SW 1271 (cell line): ENCODE measurements at regions not wholly inside any gene's neighbourhood (a gene's known extent, or its start where the extent isn't known, plus 50 kb on each side); places are given as distances from the start of the nearest gene placed in this dataset.
"Not testable (repeated sequence)": the region's sequence is repeated elsewhere in the genome, so short reads cannot be mapped to it uniquely, and the experiment has no call there.

Experiments used
- DNase-seq, 2 experiments: peaks; one replicate each; lab custom pipeline; 2025; lab: John Stamatoyannopoulos, UW

GRCh38 chr6:40685862-40686261 lies 98.7 kb upstream of the LRFN2 start:
- DNase-seq = no peak

DNA sequence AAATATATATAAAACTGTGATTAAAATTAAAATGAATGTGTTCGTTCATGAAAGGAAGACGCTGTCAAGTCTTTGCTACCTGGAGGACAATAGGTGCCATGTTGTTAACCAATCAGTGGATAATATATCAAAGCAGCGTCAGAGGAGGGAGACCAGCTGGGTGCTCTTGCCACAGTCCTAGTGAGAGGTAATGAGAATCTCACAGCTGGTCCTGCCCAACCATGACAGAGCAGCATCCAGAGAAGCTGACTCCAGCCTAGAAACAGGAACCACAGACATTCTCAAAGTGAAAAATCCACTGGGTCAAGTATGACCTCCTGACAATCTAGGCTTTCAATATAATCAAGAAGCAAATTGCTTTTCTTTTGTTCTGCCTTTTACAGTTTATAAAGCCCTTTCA lies 94.5 kb upstream of the LRFN2 start:
- DNase-seq = no peak

DNA sequence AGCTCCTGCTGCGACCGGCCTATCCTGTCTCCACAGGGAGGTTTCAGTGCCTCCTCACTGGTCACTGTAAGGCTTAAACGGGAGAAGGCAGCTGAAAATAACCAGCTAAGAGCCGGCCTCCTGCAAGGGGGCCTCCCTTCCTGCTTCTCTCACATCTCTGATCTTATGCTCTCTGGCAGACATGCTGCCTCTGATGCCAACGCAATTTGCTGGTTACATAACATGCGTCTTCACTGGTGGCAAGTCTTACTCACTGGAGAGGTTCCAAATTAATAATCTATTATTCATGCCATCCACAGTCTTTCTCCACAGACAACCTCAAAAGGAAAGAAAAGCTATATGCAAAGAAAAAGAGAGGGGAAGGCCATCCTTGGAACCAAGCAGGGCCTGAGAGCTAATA lies 91.8 kb upstream of the LRFN2 start:
- DNase-seq = no peak

DNA sequence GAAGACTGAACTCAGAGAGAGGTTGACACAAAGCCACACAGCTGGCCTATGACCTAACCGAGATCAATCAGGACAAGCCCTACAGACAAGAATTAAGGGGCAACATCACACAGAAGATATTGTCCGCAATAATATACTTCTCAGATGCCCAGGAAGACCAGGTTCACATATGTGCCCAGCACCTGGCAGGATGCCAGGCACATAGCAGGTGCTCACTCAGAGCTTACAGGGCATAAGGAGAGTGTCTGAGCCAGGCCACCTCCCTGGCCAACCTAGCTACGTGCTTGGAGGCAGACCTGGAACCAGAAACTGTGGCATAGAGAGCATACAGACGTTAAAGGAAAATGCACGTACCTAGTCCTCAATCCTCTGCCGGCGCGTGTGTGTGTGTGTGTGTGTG lies 87.0 kb upstream of the LRFN2 start:
- DNase-seq = no peak

DNA sequence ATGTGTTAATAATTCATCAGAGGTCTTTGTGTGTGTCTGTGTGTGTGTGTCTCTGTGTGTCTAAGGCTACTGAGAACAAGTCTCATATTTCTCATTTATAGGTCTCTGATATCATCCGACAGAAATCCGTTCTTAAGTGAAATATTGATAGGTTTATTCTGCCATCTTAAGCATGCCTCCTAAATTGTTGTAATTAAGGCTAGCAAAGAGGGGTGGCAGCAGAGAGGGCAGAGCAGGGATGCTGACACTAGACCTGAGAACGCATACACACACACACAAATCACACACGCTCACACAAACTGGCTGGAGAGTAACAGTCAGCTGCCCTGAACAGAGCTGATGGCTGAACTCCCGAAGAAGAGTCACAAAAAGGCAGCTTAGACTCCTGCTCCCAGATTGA lies 84.9 kb upstream of the LRFN2 start:
- DNase-seq = no peak

- DNase-seq = no peak
Observed at GRCh38 chr6:40671694-40672050, 84.5 kb upstream of the LRFN2 start.

- no peak for DNase-seq
Observed at GRCh38 chr6:40671001-40671693, 84.0 kb upstream of the LRFN2 start.

- DNase-seq = no peak
Observed at GRCh38 chr6:40669343-40669742, 82.2 kb upstream of the LRFN2 start.

GRCh38 chr6:40668203-40668602 lies 81.0 kb upstream of the LRFN2 start:
- DNase-seq = no peak

GRCh38 chr6:40666530-40666929 lies 79.4 kb upstream of the LRFN2 start:
- no peak for DNase-seq

DNA sequence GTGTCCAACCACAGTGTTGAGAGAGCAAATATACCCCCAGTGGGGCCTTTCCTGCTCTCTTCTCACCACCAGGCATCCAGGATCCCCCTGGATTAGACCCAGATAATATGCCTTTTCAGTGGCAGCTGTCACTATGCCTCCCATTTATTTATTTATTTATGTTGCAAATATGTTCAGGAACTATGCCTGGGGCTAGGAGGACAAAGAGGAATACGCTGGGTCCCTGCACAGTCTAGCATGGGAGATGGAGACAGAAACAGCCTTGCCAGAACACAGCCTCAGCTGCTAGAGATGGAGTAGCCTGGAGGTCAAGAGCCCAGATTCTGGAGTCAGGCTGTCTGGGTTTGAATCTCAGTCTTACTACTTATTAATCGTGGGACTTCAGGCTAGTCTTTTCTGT lies 74.6 kb upstream of the LRFN2 start:
- no peak for DNase-seq

GRCh38 chr6:40656772-40657171 lies 69.6 kb upstream of the LRFN2 start:
- not testable (repeated sequence) for DNase-seq

- no peak for DNase-seq
Observed at GRCh38 chr6:40654828-40655227, 67.7 kb upstream of the LRFN2 start.

DNA sequence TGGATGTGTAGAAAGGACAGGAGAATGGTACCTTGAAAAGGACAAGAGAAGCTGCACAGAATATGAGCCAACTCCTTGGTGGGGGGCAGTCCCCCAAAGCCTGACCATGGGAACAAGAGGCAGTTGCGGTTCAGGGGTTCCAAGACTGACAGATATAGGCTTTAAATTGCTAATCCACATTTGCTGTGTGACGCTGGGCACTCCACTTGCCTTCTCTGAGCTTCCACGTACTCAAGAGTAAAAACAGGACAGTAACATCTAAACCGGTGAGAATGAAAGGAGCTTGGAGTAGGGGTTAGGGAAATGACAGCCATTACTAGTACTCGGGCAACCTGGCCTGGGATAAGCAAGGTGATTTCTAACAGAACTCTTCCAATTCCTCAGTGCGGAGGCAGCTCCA lies 57.9 kb upstream of the LRFN2 start:
- DNase-seq = no peak

GRCh38 chr6:40642837-40643236 lies 55.7 kb upstream of the LRFN2 start:
- DNase-seq = no peak

- DNase-seq = no peak
Observed at GRCh38 chr6:40642190-40642589, 55.0 kb upstream of the LRFN2 start.

DNA sequence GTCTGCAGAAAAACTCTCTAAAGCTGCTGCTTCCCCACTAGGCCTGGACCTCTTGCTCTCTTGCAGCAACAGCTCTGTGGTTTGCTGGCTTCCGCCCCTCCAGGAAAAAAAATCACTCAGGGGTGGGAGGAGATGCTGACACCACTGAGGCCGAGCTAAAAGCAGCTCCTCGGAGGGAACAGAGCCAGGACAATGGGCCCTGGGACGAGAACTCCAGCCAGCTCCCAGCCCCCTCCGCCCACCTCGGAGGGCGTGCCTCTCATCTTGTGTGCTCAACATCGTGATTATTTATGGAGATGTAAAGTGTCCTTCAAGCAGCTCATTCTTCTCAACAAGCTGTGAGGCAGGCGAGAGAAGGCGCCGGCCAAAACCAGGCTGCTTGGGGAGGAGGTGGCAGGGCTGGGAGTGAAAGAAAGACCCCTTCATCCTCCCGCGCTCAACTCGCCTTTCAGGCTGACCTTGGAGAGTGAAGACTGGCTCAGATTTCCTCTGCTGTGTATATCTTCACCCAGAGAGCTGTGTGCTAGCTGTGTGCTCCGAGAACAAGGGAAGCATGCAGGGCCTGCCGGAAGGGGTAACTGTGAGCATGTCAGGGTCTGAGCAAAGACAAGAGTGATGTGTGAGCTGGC lies 53.5 kb upstream of the LRFN2 start:
- no peak for DNase-seq
